ENCODE measurements at regions not wholly inside any gene's neighbourhood (a gene's known extent, or its start where the extent isn't known, plus 50 kb on each side); places are given as distances from the start of the nearest gene placed in this dataset.

GRCh38 chr6:122315842-122316241 lies 83.6 kb upstream of the HSF2 start:
- H3K9me3 ChIP-seq (ENCODE audit: control insufficient read depth, insufficient read depth, low read length), result peaks cover 2% of the 10 kb centered on the region
- no peak overlapping the region for H3K4me3 ChIP-seq (ENCODE audit: low read length)
- H3K27me3 ChIP-seq (ENCODE audit: control insufficient read depth, insufficient read depth, low read length), result no peaks in the 10 kb centered on the region
- peaks cover 0 to 11% of the 10 kb centered on the region in 2 donors for H3K9me3 Mint-ChIP-seq
- no peaks in the 10 kb centered on the region for H3K36me3 ChIP-seq (ENCODE audit: control insufficient read depth, insufficient read depth, low read length)
- H3K27ac Mint-ChIP-seq, result no peak overlapping the region
- H3K36me3 Mint-ChIP-seq, result peaks cover 8% of the 10 kb centered on the region
- no peak for DNase-seq
- ATAC-seq, result no peak
- no peaks in the 10 kb centered on the region for H3K4me1 Mint-ChIP-seq
- no peak for TF ChIP-seq CTCF (IDR thresholded peaks at IDR 0.05)
- intact Hi-C loops (cut with micrococcal nuclease), result no loop called here
- no CpG with 5 or more reads among the region's 1 CpG for WGBS (ENCODE audit: insufficient coverage)
- H3K4me3 Mint-ChIP-seq, result no peak overlapping the region
- H3K27me3 Mint-ChIP-seq (ENCODE audit: low read depth in 2 of 2), result no peaks in the 10 kb centered on the region
- no peaks in the 10 kb centered on the region for H3K4me1 ChIP-seq (ENCODE audit: control insufficient read depth, insufficient read depth, low read length)
- H3K27ac ChIP-seq (ENCODE audit: low read length), result no peak overlapping the region

GRCh38 chr6:122322824-122323223 lies 76.6 kb upstream of the HSF2 start:
- 0% methylated on average over 1 of the region's 3 CpGs for WGBS (ENCODE audit: insufficient coverage)
- Histone ChIP-seq H3K27ac (ENCODE audit: low read length) (no peak overlapping the region), H3K36me3 (ENCODE audit: control insufficient read depth, insufficient read depth, low read length) (no peaks in the 10 kb centered on the region), H3K4me3 (ENCODE audit: low read length) (peak overlapping the region; percentile 2), H3K4me1 (ENCODE audit: control insufficient read depth, insufficient read depth, low read length) (no peaks in the 10 kb centered on the region), H3K9me3 (ENCODE audit: control insufficient read depth, insufficient read depth, low read length) (no peaks in the 10 kb centered on the region), H3K27me3 (ENCODE audit: control insufficient read depth, insufficient read depth, low read length) (no peaks in the 10 kb centered on the region)
- Mint-ChIP-seq H3K9me3 (no peaks in the 10 kb centered on the region), H3K27me3 (ENCODE audit: low read depth in 2 of 2) (no peaks in the 10 kb centered on the region), H3K27ac (peak overlapping the region; percentile 70 to 79), H3K36me3 (no peaks in the 10 kb centered on the region), H3K4me1 (peaks cover 13 to 15% of the 10 kb centered on the region in 2 donors), H3K4me3 (peak overlapping the region; percentile 92)
- TF ChIP-seq CTCF (IDR thresholded peaks at IDR 0.05), result no peak
- intact Hi-C loops (cut with micrococcal nuclease), result no loop called here
- ATAC-seq, result peak in 2 of 3 donors; percentile 30 to 35
- DNase-seq, result peak in 1 of 2 donors; percentile 13

- peaks cover 13 to 15% of the 10 kb centered on the region in 2 donors for H3K4me1 Mint-ChIP-seq
- H3K36me3 Mint-ChIP-seq, result no peaks in the 10 kb centered on the region
- WGBS (ENCODE audit: insufficient coverage), result 79% methylated on average over 2 of the region's 2 CpGs
- intact Hi-C loops (cut with micrococcal nuclease), result no loop called here
- TF ChIP-seq CTCF (IDR thresholded peaks at IDR 0.05), result no peak
- peak overlapping the region; percentile 70 to 79 for H3K27ac Mint-ChIP-seq
- Histone ChIP-seq H3K9me3 (ENCODE audit: control insufficient read depth, insufficient read depth, low read length) (no peaks in the 10 kb centered on the region), H3K36me3 (ENCODE audit: control insufficient read depth, insufficient read depth, low read length) (no peaks in the 10 kb centered on the region), H3K27me3 (ENCODE audit: control insufficient read depth, insufficient read depth, low read length) (no peaks in the 10 kb centered on the region), H3K4me3 (ENCODE audit: low read length) (peak overlapping the region; percentile 2), H3K27ac (ENCODE audit: low read length) (no peak overlapping the region), H3K4me1 (ENCODE audit: control insufficient read depth, insufficient read depth, low read length) (no peaks in the 10 kb centered on the region)
- DNase-seq, result peak in 1 of 2 donors; percentile 2
- H3K27me3 Mint-ChIP-seq (ENCODE audit: low read depth in 2 of 2), result no peaks in the 10 kb centered on the region
- H3K4me3 Mint-ChIP-seq, result peak overlapping the region; percentile 92
- no peaks in the 10 kb centered on the region for H3K9me3 Mint-ChIP-seq
- peak in 1 of 3 donors; percentile 25 for ATAC-seq
Observed at GRCh38 chr6:122323361-122323760, 76.1 kb upstream of the HSF2 start.

- no peak for TF ChIP-seq CTCF (IDR thresholded peaks at IDR 0.05)
- no peaks in the 10 kb centered on the region for H3K36me3 Mint-ChIP-seq
- no peak overlapping the region for H3K27ac Mint-ChIP-seq
- no peak overlapping the region for H3K4me3 Mint-ChIP-seq
- ATAC-seq (no peak), DNase-seq (no peak)
- WGBS (ENCODE audit: insufficient coverage), result 47% methylated on average over 1 of the region's 1 CpG
- peaks cover 2% of the 10 kb centered on the region in 2 donors for H3K9me3 Mint-ChIP-seq
- intact Hi-C loops (cut with micrococcal nuclease), result no loop called here
- H3K36me3 ChIP-seq (ENCODE audit: control insufficient read depth, insufficient read depth, low read length), result no peaks in the 10 kb centered on the region
- peaks cover 0 to 3% of the 10 kb centered on the region in 2 donors for H3K27me3 Mint-ChIP-seq (ENCODE audit: low read depth in 2 of 2)
- H3K27ac ChIP-seq (ENCODE audit: low read length), result no peak overlapping the region
- no peaks in the 10 kb centered on the region for H3K4me1 Mint-ChIP-seq
- peaks cover 2% of the 10 kb centered on the region for H3K27me3 ChIP-seq (ENCODE audit: control insufficient read depth, insufficient read depth, low read length)
- H3K4me3 ChIP-seq (ENCODE audit: low read length), result no peak overlapping the region
- H3K9me3 ChIP-seq (ENCODE audit: control insufficient read depth, insufficient read depth, low read length), result no peaks in the 10 kb centered on the region
- no peaks in the 10 kb centered on the region for H3K4me1 ChIP-seq (ENCODE audit: control insufficient read depth, insufficient read depth, low read length)
Observed at GRCh38 chr6:122330315-122330714, 69.1 kb upstream of the HSF2 start.
